ENCODE measurements at regions not wholly inside any gene's neighbourhood (a gene's known extent, or its start where the extent isn't known, plus 50 kb on each side); places are given as distances from the start of the nearest gene placed in this dataset.

- Histone ChIP-seq H3K36me3 (ENCODE audit: control insufficient read depth in 4 of 4, insufficient read depth in 3 of 4, low read depth in 1 of 4, low read length in 3 of 4) (no peaks in the 10 kb centered on the region), H3K9ac (ENCODE audit: low read depth in 1 of 2, low read length in 2 of 2) (no peak overlapping the region), H3K4me1 (ENCODE audit: control insufficient read depth in 4 of 4, insufficient read depth in 4 of 4, low read length in 3 of 4) (peaks cover 0 to 4% (median 0%) of the 10 kb centered on the region in 4 donors), H3K9me3 (ENCODE audit: control insufficient read depth in 4 of 4, low read length in 3 of 4) (no peaks in the 10 kb centered on the region), H3K4me3 (ENCODE audit: low read depth in 1 of 3, low read length in 3 of 3) (no peak overlapping the region), H3K27me3 (ENCODE audit: control insufficient read depth in 4 of 4, insufficient read depth in 4 of 4, low read length in 3 of 4) (no peaks in the 10 kb centered on the region), H3K27ac (ENCODE audit: low read depth in 1 of 2, low read length in 2 of 2) (no peak overlapping the region)
- no peak for TF ChIP-seq SP1 (IDR thresholded peaks at IDR 0.05)
- TF ChIP-seq GABPA (IDR thresholded peaks at IDR 0.05 in 1 of 2, conservative IDR thresholded peaks at IDR 0.05 in 1 of 2), result no peak
- no peak for TF ChIP-seq HNF4A (conservative IDR thresholded peaks at IDR 0.05)
- no peak for TF ChIP-seq ZBTB33 (IDR thresholded peaks at IDR 0.05)
- TF ChIP-seq RAD21 (IDR thresholded peaks at IDR 0.05), result no peak
- TF ChIP-seq YY1 (IDR thresholded peaks at IDR 0.05), result no peak
- TF ChIP-seq NR2F2 (IDR thresholded peaks at IDR 0.05), result no peak
- TF ChIP-seq REST (IDR thresholded peaks at IDR 0.05), result no peak
- no peak for TF ChIP-seq TAF1 (conservative IDR thresholded peaks at IDR 0.05)
- TF ChIP-seq FOXA1 (IDR thresholded peaks at IDR 0.05), result no peak
- no peak for TF ChIP-seq FOXA2 (IDR thresholded peaks at IDR 0.05)
- no peak for TF ChIP-seq JUND (IDR thresholded peaks at IDR 0.05)
- no peak for TF ChIP-seq HNF4G (IDR thresholded peaks at IDR 0.05)
- no peak for TF ChIP-seq RXRA (IDR thresholded peaks at IDR 0.05)
- DNase-seq (ENCODE audit: low spot score), result no peak
- 97% methylated on average over 2 of the region's 2 CpGs for WGBS
These were observed 342.7 kb downstream of the CXCL12 start for GRCh38 chr10:44042075-44042770.

GRCh38 chr10:44039599-44039998 is 345.3 kb downstream of the CXCL12 start:
- TF ChIP-seq HNF4A (conservative IDR thresholded peaks at IDR 0.05) (no peak), CTCF (IDR thresholded peaks at IDR 0.05; ENCODE audit: low read depth, low read length, missing input control) (no peak), MAX (IDR thresholded peaks at IDR 0.05) (no peak), ATF3 (IDR thresholded peaks at IDR 0.05) (no peak), GABPA (IDR thresholded peaks at IDR 0.05 in 1 of 2, conservative IDR thresholded peaks at IDR 0.05 in 1 of 2) (no peak), REST (IDR thresholded peaks at IDR 0.05) (no peak), SP1 (IDR thresholded peaks at IDR 0.05) (no peak), JUND (IDR thresholded peaks at IDR 0.05) (no peak), NR2F2 (IDR thresholded peaks at IDR 0.05) (no peak), RAD21 (IDR thresholded peaks at IDR 0.05) (no peak), FOXA2 (IDR thresholded peaks at IDR 0.05) (no peak), ZBTB33 (IDR thresholded peaks at IDR 0.05) (no peak)
- no peaks in the 10 kb centered on the region for H3K36me3 ChIP-seq (ENCODE audit: control insufficient read depth in 4 of 4, insufficient read depth in 3 of 4, low read depth in 1 of 4, low read length in 3 of 4)
- H3K4me3 ChIP-seq (ENCODE audit: low read depth in 1 of 3, low read length in 3 of 3), result no peak overlapping the region
- 72% methylated on average over 3 of the region's 3 CpGs for WGBS
- H3K27me3 ChIP-seq (ENCODE audit: control insufficient read depth in 4 of 4, insufficient read depth in 4 of 4, low read length in 3 of 4), result no peaks in the 10 kb centered on the region
- H3K27ac ChIP-seq (ENCODE audit: low read depth in 1 of 2, low read length in 2 of 2), result no peak overlapping the region
- H3K9ac ChIP-seq (ENCODE audit: low read depth in 1 of 2, low read length in 2 of 2), result no peak overlapping the region
- peaks cover 0 to 8% (median 0%) of the 10 kb centered on the region in 4 donors for H3K4me1 ChIP-seq (ENCODE audit: control insufficient read depth in 4 of 4, insufficient read depth in 4 of 4, low read length in 3 of 4)
- DNase-seq (ENCODE audit: low spot score), result no peak
- H3K9me3 ChIP-seq (ENCODE audit: control insufficient read depth in 4 of 4, low read length in 3 of 4), result no peaks in the 10 kb centered on the region

Data from liver (tissue), 8 donors.